ENCODE measurements at regions not wholly inside any gene's neighbourhood (a gene's known extent, or its start where the extent isn't known, plus 50 kb on each side); places are given as distances from the start of the nearest gene placed in this dataset.

DNA sequence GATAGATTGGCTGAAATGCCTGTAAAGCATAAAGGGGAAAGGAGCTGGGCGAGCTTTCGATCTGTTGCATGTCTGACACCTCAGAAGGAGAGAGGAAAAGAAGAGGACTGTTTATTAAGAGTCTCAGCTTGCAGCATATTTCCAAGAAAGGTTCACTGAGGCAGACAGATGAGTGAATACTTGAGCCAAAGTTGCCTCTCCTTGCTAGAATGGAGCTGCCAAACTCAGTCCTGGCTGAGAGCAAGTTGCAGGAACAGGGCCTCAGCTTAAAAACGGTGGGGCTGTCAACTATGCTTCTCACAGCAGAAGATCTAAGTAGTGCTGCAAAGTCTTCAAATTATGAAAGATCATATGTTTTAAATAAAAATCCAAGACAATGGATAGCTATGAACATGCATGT lies 707.5 kb downstream of the PCDH7 start:
- TF ChIP-seq, protein P1, sequence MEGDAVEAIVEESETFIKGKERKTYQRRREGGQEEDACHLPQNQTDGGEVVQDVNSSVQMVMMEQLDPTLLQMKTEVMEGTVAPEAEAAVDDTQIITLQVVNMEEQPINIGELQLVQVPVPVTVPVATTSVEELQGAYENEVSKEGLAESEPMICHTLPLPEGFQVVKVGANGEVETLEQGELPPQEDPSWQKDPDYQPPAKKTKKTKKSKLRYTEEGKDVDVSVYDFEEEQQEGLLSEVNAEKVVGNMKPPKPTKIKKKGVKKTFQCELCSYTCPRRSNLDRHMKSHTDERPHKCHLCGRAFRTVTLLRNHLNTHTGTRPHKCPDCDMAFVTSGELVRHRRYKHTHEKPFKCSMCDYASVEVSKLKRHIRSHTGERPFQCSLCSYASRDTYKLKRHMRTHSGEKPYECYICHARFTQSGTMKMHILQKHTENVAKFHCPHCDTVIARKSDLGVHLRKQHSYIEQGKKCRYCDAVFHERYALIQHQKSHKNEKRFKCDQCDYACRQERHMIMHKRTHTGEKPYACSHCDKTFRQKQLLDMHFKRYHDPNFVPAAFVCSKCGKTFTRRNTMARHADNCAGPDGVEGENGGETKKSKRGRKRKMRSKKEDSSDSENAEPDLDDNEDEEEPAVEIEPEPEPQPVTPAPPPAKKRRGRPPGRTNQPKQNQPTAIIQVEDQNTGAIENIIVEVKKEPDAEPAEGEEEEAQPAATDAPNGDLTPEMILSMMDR (IDR thresholded peaks at IDR 0.05): no peak
- TF ChIP-seq POLR2A (IDR thresholded peaks at IDR 0.05): no peak
